IMR-90 (cell line): ENCODE measurements at regions not wholly inside any gene's neighbourhood (a gene's known extent, or its start where the extent isn't known, plus 50 kb on each side); places are given as distances from the start of the nearest gene placed in this dataset.

ENCODE experiments used
- ATAC-seq: fragments of 200-7000 bp; cut with Tn5 transposase; 2 replicates; pipeline ENCODE4 v1.9.1; 2020; ENCODE audit warnings: low read depth, mild to moderate bottlenecking, moderate library complexity
- BruUV-seq: library from RNA; stranded (reverse); fragments of 400-500 nt; replicated peaks from 2 replicates; lab custom pipeline; 2021; lab: Mats Ljungman, UMichigan
- CTCF ChIA-PET: fragments of 300-600 bp; formaldehyde crosslinking; extraction: SDS; loops from one replicate; lab custom pipeline; 2021; ENCODE audit warnings: antibody characterized with exemption; lab: Yijun Ruan, JAX
- POLR2A ChIA-PET: fragments of 300-600 bp; sonication (Branson Sonifier 250); formaldehyde crosslinking; loops from one replicate; lab custom pipeline; 2022; ENCODE audit warnings: antibody characterized with exemption; ENCODE audit not compliant: unreplicated experiment; lab: Charles Lee
- DNase-seq: peaks from one replicate; pipeline ENCODE4 v3.0.0; 2013
- H2AFZ ChIP-seq: replicated peaks from 2 replicates; pipeline ENCODE3; 2013; ENCODE audit warnings: low read length, mild to moderate bottlenecking; ENCODE audit not compliant: poor library complexity
- H2AK5ac ChIP-seq: 2 replicates; pipeline ENCODE4 v1.6.1; 2013; ENCODE audit warnings: low read depth, low read length, inconsistent platforms
- H2AK9ac ChIP-seq: replicated peaks from 2 replicates; pipeline ENCODE3; 2013; ENCODE audit warnings: mild to moderate bottlenecking, low read depth, low read length, moderate library complexity; ENCODE audit not compliant: poor library complexity
- H2BK120ac ChIP-seq: 2 replicates; pipeline ENCODE4 v1.6.1; 2013; ENCODE audit warnings: low read depth, low read length, inconsistent platforms
- H2BK15ac ChIP-seq: 3 replicates; pipeline ENCODE4 v1.6.1; 2013; ENCODE audit warnings: low read depth, low read length, inconsistent platforms
- H2BK20ac ChIP-seq: 2 replicates; pipeline ENCODE4 v1.6.1; 2013; ENCODE audit warnings: low read depth, mild to moderate bottlenecking, inconsistent platforms, low read length, moderate library complexity
- H2BK5ac ChIP-seq: 2 replicates; pipeline ENCODE4 v1.6.1; 2013; ENCODE audit warnings: mild to moderate bottlenecking, low read depth, low read length, inconsistent platforms; ENCODE audit not compliant: poor library complexity, severe bottlenecking
- H3K14ac ChIP-seq: replicated peaks from 2 replicates; pipeline ENCODE4 v1.6.1; 2013; ENCODE audit warnings: low read depth, low read length, inconsistent platforms
- H3K18ac ChIP-seq: 2 replicates; pipeline ENCODE4 v1.6.1; 2013; ENCODE audit warnings: low read depth, low read length, control low read depth
- H3K23ac ChIP-seq: 2 replicates; pipeline ENCODE4 v1.6.1; 2013; ENCODE audit warnings: low read depth, low read length, inconsistent platforms
- H3K27ac ChIP-seq: 2 replicates; pipeline ENCODE4 v1.5.1; 2013; ENCODE audit warnings: mild to moderate bottlenecking, control low read depth, low read length; ENCODE audit not compliant: insufficient read depth
- H3K27me3 ChIP-seq: 2 replicates; pipeline ENCODE4 v1.6.1; 2013; ENCODE audit warnings: low read length; ENCODE audit not compliant: control insufficient read depth, insufficient read depth
- H3K36me3 ChIP-seq: 2 replicates; pipeline ENCODE4 v1.6.1; 2013; ENCODE audit warnings: low read length, mixed read lengths; ENCODE audit not compliant: control insufficient read depth, insufficient read depth
- H3K4ac ChIP-seq: 2 replicates; pipeline ENCODE4 v1.6.1; 2013; ENCODE audit warnings: low read depth, low read length, inconsistent platforms
- H3K4me1 ChIP-seq: 2 replicates; pipeline ENCODE4 v1.6.1; 2013; ENCODE audit warnings: low read length, mixed read lengths; ENCODE audit not compliant: control insufficient read depth, insufficient read depth
- H3K4me2 ChIP-seq: 2 replicates; pipeline ENCODE4 v1.6.1; 2013; ENCODE audit warnings: low read depth, mild to moderate bottlenecking, control low read depth, low read length, moderate library complexity
- H3K4me3 ChIP-seq: 2 replicates; pipeline ENCODE4 v1.5.1; 2013; ENCODE audit warnings: low read depth, mild to moderate bottlenecking, control low read depth, low read length, moderate library complexity; ENCODE audit not compliant: insufficient read depth
- H3K56ac ChIP-seq: 2 replicates; pipeline ENCODE4 v1.6.1; 2013; ENCODE audit warnings: low read length, inconsistent platforms; ENCODE audit not compliant: insufficient read depth; ENCODE audit errors: extremely low read depth
- H3K79me1 ChIP-seq, 2 experiments: 2 replicates each; pipeline ENCODE4 v1.6.1; 2013; ENCODE audit warnings: low read length in 2 of 2, inconsistent platforms in 1 of 2, low read depth in 1 of 2
- H3K9ac ChIP-seq: 2 replicates; pipeline ENCODE4 v1.6.1; 2013; ENCODE audit warnings: low read depth, low read length, control low read depth
- H3K9me1 ChIP-seq: 2 replicates; pipeline ENCODE4 v1.6.1; 2013; ENCODE audit warnings: low read length, inconsistent platforms; ENCODE audit not compliant: insufficient read depth
- H3K9me3 ChIP-seq: 2 replicates; pipeline ENCODE4 v1.6.1; 2013; ENCODE audit warnings: low read length; ENCODE audit not compliant: control insufficient read depth, insufficient read depth
- H4K20me1 ChIP-seq: 2 replicates; pipeline ENCODE4 v1.6.1; 2013; ENCODE audit warnings: low read length, inconsistent platforms; ENCODE audit not compliant: insufficient read depth
- H4K5ac ChIP-seq: 2 replicates; pipeline ENCODE4 v1.6.1; 2013; ENCODE audit warnings: mild to moderate bottlenecking, low read depth, low read length, control low read depth
- H4K8ac ChIP-seq, 2 experiments: 2 replicates each; pipeline ENCODE4 v1.6.1; 2013; ENCODE audit warnings: low read depth in 2 of 2, low read length in 2 of 2, control low read depth in 1 of 2, inconsistent platforms in 1 of 2
- H4K91ac ChIP-seq: 2 replicates; pipeline ENCODE4 v1.6.1; 2013; ENCODE audit warnings: low read depth, low read length, inconsistent platforms; ENCODE audit not compliant: insufficient read depth
- BHLHE40 ChIP-seq: fragments of 150-350 bp; IDR thresholded peaks from 2 replicates; pipeline ENCODE4 v1.6.1; 2016; ENCODE audit warnings: mild to moderate bottlenecking, low read depth, low read length
- CEBPB ChIP-seq: IDR thresholded peaks from 2 replicates; pipeline ENCODE4 v1.6.1; 2012; ENCODE audit warnings: low read depth, low read length, improper control_type of control experiment
- CHD1 ChIP-seq: IDR thresholded peaks from 2 replicates; pipeline ENCODE4 v1.6.1; 2012; ENCODE audit warnings: low read depth, low read length, improper control_type of control experiment
- FOS ChIP-seq: fragments of 150-350 bp; IDR thresholded peaks from 2 replicates; pipeline ENCODE4 v1.6.1; 2016; ENCODE audit warnings: low read depth, low read length
- MAFK ChIP-seq: IDR thresholded peaks from 2 replicates; pipeline ENCODE4 v1.6.1; 2012; ENCODE audit warnings: low read depth, low read length, improper control_type of control experiment
- MAZ ChIP-seq: IDR thresholded peaks from 2 replicates; pipeline ENCODE4 v1.6.1; 2012; ENCODE audit warnings: low read depth, mild to moderate bottlenecking, low read length, improper control_type of control experiment, moderate library complexity, borderline replicate concordance
- MXI1 ChIP-seq: IDR thresholded peaks from 2 replicates; pipeline ENCODE4 v1.6.1; 2012; ENCODE audit warnings: low read depth, mild to moderate bottlenecking, low read length, moderate library complexity, borderline replicate concordance
- NFE2L2 ChIP-seq: fragments of 150-350 bp; IDR thresholded peaks from 2 replicates; pipeline ENCODE4 v1.6.1; 2016; ENCODE audit warnings: low read depth, mild to moderate bottlenecking, low read length
- POLR2A ChIP-seq: IDR thresholded peaks from 2 replicates; pipeline ENCODE4 v1.6.1; 2012; ENCODE audit warnings: mild to moderate bottlenecking, low read depth, low read length
- RAD21 ChIP-seq: IDR thresholded peaks from 2 replicates; pipeline ENCODE4 v1.6.1; 2012; ENCODE audit warnings: low read length, improper control_type of control experiment
- RCOR1 ChIP-seq: IDR thresholded peaks from 2 replicates; pipeline ENCODE4 v1.6.1; 2012; ENCODE audit warnings: mild to moderate bottlenecking, low read length, improper control_type of control experiment; ENCODE audit not compliant: insufficient replicate concordance
- RFX5 ChIP-seq: IDR thresholded peaks from 2 replicates; pipeline ENCODE4 v1.8.0; 2012; ENCODE audit warnings: low read depth, mild to moderate bottlenecking, low read length, moderate library complexity
- SMC3 ChIP-seq: fragments of 150-350 bp; IDR thresholded peaks from 2 replicates; pipeline ENCODE4 v1.6.1; 2016; ENCODE audit warnings: low read depth, mild to moderate bottlenecking, antibody characterized with exemption, low read length, moderate library complexity
- WGBS, 2 experiments: methylation state at CpG; one replicate each; pipeline versions ENCODE4 v1.1.5 to v1.1.7; 2013; ENCODE audit warnings: missing lambda C conversion rate in 2 of 2; ENCODE audit not compliant: insufficient read length in 1 of 2; ENCODE audit errors: extremely low coverage in 2 of 2; 5-methylcytosine and 5-hydroxymethylcytosine counted together
- dilution Hi-C: fragments of 300-500 bp; cut with HindIII; formaldehyde crosslinking; loops from one replicate; pipeline ENCODE4 v1.14.3; 2018; ENCODE audit warnings: low sequenced_read_pairs; ENCODE audit not compliant: unreplicated experiment
- in situ Hi-C: fragments of 300-500 bp; cut with MboI; formaldehyde crosslinking; loops from 3 replicates; pipeline ENCODE4 v1.14.3; 2019; ENCODE audit warnings: low sequenced_read_pairs, inconsistent platforms, mixed read lengths
- intact Hi-C: fragments of 100-400 bp; cut with micrococcal nuclease; formaldehyde crosslinking; loops from 2 replicates; pipeline ENCODE4 v1.10.0; 2022
- TF ChIP-seq, protein P1 (sequence below): fragments of 150-350 bp; IDR thresholded peaks from 2 replicates; pipeline ENCODE4 v1.6.1; 2017; ENCODE audit warnings: mild to moderate bottlenecking, antibody characterized with exemption, low read length, low read depth
- TF ChIP-seq, protein P2 (sequence below): conservative IDR thresholded peaks from 2 replicates; pipeline ENCODE4 v1.5.1; 2012; ENCODE audit warnings: mild to moderate bottlenecking, low read depth, low read length, improper control_type of control experiment
- TF ChIP-seq, protein P3 (sequence below): fragments of 150-350 bp; IDR thresholded peaks from 2 replicates; pipeline ENCODE4 v1.6.1; 2016; ENCODE audit warnings: low read depth, mild to moderate bottlenecking, low read length, moderate library complexity, borderline replicate concordance

DNA sequence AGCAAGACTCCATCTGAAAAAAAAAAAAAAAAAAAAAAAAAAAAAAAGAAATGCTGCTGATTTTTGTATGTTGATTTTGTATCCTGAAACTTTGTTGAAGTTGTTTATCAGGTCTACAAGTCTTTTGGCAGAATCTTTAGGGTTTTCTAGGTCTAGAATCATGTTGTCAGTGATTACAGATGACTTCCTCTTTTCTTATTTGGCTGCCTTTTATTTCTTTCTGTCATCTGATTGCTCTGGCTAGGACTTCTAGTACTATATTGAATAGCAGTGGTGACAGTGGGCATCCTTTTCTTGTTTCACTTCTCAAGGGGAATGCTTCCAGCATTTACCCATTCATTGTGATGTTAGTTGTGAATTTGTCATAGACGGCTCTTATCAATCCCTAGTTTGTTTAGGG lies 334.4 kb downstream of the SPRY1 start:
- Histone ChIP-seq H2BK20ac (no peak overlapping the region), H3K23ac (no peak overlapping the region), H2BK15ac (no peak overlapping the region), H4K8ac (no peak overlapping the region), H3K4ac (no peak overlapping the region), H4K5ac (no peak overlapping the region), H3K79me1 (no peaks in the 10 kb centered on the region), H2AFZ (no peak overlapping the region), H2BK5ac (no peak overlapping the region), H4K20me1 (no peaks in the 10 kb centered on the region), H3K9ac (no peak overlapping the region), H4K91ac (no peak overlapping the region), H3K27ac (no peak overlapping the region), H3K27me3 (no peaks in the 10 kb centered on the region), H3K9me1 (no peaks in the 10 kb centered on the region), H3K18ac (no peak overlapping the region), H2AK9ac (no peak overlapping the region), H2BK120ac (no peak overlapping the region), H3K4me2 (no peak overlapping the region), H3K9me3 (no peaks in the 10 kb centered on the region), H3K4me1 (no peaks in the 10 kb centered on the region), H2AK5ac (no peak overlapping the region), H3K14ac (no peak overlapping the region), H3K56ac (no peak overlapping the region), H3K36me3 (no peaks in the 10 kb centered on the region), H3K4me3 (no peak overlapping the region)
- TF ChIP-seq CEBPB (no peak), CHD1 (no peak), RCOR1 (no peak), MAFK (no peak), RFX5 (no peak), MAZ (no peak), BHLHE40 (no peak), RAD21 (no peak), POLR2A (no peak), SMC3 (no peak), NFE2L2 (no peak), MXI1 (no peak), FOS (no peak)
- TF ChIP-seq, protein P1, sequence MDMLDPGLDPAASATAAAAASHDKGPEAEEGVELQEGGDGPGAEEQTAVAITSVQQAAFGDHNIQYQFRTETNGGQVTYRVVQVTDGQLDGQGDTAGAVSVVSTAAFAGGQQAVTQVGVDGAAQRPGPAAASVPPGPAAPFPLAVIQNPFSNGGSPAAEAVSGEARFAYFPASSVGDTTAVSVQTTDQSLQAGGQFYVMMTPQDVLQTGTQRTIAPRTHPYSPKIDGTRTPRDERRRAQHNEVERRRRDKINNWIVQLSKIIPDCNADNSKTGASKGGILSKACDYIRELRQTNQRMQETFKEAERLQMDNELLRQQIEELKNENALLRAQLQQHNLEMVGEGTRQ = no peak
- TF ChIP-seq, protein P2, sequence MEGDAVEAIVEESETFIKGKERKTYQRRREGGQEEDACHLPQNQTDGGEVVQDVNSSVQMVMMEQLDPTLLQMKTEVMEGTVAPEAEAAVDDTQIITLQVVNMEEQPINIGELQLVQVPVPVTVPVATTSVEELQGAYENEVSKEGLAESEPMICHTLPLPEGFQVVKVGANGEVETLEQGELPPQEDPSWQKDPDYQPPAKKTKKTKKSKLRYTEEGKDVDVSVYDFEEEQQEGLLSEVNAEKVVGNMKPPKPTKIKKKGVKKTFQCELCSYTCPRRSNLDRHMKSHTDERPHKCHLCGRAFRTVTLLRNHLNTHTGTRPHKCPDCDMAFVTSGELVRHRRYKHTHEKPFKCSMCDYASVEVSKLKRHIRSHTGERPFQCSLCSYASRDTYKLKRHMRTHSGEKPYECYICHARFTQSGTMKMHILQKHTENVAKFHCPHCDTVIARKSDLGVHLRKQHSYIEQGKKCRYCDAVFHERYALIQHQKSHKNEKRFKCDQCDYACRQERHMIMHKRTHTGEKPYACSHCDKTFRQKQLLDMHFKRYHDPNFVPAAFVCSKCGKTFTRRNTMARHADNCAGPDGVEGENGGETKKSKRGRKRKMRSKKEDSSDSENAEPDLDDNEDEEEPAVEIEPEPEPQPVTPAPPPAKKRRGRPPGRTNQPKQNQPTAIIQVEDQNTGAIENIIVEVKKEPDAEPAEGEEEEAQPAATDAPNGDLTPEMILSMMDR = no peak
- TF ChIP-seq, protein P3, sequence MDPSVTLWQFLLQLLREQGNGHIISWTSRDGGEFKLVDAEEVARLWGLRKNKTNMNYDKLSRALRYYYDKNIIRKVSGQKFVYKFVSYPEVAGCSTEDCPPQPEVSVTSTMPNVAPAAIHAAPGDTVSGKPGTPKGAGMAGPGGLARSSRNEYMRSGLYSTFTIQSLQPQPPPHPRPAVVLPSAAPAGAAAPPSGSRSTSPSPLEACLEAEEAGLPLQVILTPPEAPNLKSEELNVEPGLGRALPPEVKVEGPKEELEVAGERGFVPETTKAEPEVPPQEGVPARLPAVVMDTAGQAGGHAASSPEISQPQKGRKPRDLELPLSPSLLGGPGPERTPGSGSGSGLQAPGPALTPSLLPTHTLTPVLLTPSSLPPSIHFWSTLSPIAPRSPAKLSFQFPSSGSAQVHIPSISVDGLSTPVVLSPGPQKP = no peak
- no TSS peak for BruUV-seq
- no CpG with 5 or more reads among the region's 1 CpG for WGBS, 2 experiments
- intact Hi-C loops (no loop called here), in situ Hi-C loops (no loop called here), dilution Hi-C loops (no loop called here)
- POLR2A ChIA-PET = interaction anchor here (0.6 kb wide), 1 partner anchor 1762 kb away, joined by 5 read pairs; no protein-coding TSS in a partner anchor
- no peak for ATAC-seq
- CTCF ChIA-PET = interaction anchor here (0.6 kb wide), 1 partner anchor 24 kb away, joined by 8 read pairs; no protein-coding TSS in a partner anchor
- no peak for DNase-seq
